HEK293T (cell line): ENCODE measurements at regions not wholly inside any gene's neighbourhood (a gene's known extent, or its start where the extent isn't known, plus 50 kb on each side); places are given as distances from the start of the nearest gene placed in this dataset.

Experiments
- ARNT ChIP-seq: fragments of 450-650 bp; IDR thresholded peaks from 2 replicates; pipeline ENCODE4 v1.6.1; 2017; ENCODE audit warnings: mild to moderate bottlenecking
- BHLHE40 ChIP-seq: fragments of 450-650 bp; IDR thresholded peaks from 2 replicates; pipeline ENCODE4 v1.6.1; 2016; ENCODE audit warnings: mild to moderate bottlenecking, moderate library complexity, borderline replicate concordance
- ELF4 ChIP-seq: fragments of 450-650 bp; IDR thresholded peaks from 2 replicates; pipeline ENCODE4 v1.6.1; 2017; ENCODE audit warnings: antibody characterized with exemption
- FOXA1 ChIP-seq: fragments of 450-650 bp; IDR thresholded peaks from 2 replicates; pipeline ENCODE4 v1.6.1; 2016; ENCODE audit warnings: mild to moderate bottlenecking
- FOXK2 ChIP-seq: fragments of 450-650 bp; IDR thresholded peaks from 2 replicates; pipeline ENCODE4 v1.6.1; 2016; ENCODE audit warnings: mild to moderate bottlenecking
- FOXM1 ChIP-seq: fragments of 450-650 bp; IDR thresholded peaks from 2 replicates; pipeline ENCODE4 v1.6.1; 2017; ENCODE audit warnings: mild to moderate bottlenecking, borderline replicate concordance
- LEF1 ChIP-seq: fragments of 450-650 bp; IDR thresholded peaks from 2 replicates; pipeline ENCODE4 v1.6.1; 2017; ENCODE audit warnings: mild to moderate bottlenecking, borderline replicate concordance
- SP1 ChIP-seq: fragments of 450-650 bp; IDR thresholded peaks from 2 replicates; pipeline ENCODE4 v1.6.1; 2017

DNA sequence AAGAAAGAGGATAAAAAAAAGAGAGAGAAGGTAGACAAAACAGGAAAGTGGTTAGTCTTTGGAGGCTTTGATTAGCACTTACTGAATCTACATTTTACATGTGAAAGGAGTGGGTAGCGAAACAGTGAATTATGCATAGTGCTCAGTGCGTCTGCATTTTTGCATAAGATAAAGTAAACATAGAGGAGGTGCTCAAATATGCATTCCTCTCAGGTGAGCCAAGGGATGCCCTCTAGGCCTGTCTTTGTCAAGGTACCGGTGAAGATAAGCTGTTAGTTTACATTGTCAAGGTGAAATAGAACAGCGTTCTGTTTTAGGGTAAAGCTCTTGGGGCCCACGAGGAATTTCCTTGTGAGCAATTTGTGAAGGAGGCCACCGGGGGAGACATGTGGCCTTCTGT is 260.6 kb downstream of the TRIML1 start:
- no peak for TF ChIP-seq ARNT
- TF ChIP-seq SP1 = no peak
- no peak for TF ChIP-seq BHLHE40
- TF ChIP-seq FOXK2 = no peak
- no peak for TF ChIP-seq FOXA1
- no peak for TF ChIP-seq LEF1
- TF ChIP-seq ELF4 = no peak
- no peak for TF ChIP-seq FOXM1
